ENCODE measurements at regions not wholly inside any gene's neighbourhood (a gene's known extent, or its start where the extent isn't known, plus 50 kb on each side); places are given as distances from the start of the nearest gene placed in this dataset.

DNA sequence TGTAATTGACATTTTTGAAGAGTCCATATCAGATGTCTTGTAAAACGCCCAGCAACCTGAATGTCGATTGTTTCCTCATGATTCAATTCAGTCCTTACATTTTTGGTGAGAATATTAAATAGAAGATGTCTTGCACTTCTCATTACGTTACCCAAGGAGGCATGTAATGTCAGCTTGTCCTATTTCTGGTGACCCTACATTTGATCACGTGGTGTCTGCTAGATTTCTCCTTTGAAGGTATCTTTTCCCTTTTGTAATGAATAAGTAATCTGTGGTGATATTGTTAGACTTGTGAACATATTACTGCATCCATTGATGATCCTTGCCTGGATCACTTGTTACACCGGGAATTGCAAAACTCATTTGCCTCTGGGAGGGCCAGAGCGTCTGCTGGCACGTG lies 87.6 kb upstream of the DISP3 start:
- Histone ChIP-seq H3K9ac (ENCODE audit: low read length) (no peak overlapping the region), H2AFZ (ENCODE audit: low read depth, low read length) (no peak overlapping the region), H3K36me3 (ENCODE audit: control insufficient read depth in 1 of 2, insufficient read depth in 2 of 2, low read depth in 1 of 2, low read length in 2 of 2) (no peaks in the 10 kb centered on the region), H2BK5ac (ENCODE audit: low read depth, low read length, poor library complexity, severe bottlenecking) (no peak overlapping the region), H3K23ac (ENCODE audit: low read length in 2 of 2) (no peak overlapping the region), H3K14ac (ENCODE audit: low read length in 2 of 2) (no peak overlapping the region), H3K27me3 (ENCODE audit: control insufficient read depth in 1 of 2, insufficient read depth in 1 of 2, low read length in 2 of 2) (peaks cover 6 to 62% of the 10 kb centered on the region in 2 experiments), H3K4me3 (ENCODE audit: insufficient read depth in 1 of 2, low read depth in 1 of 2, low read length in 2 of 2) (no peak overlapping the region), H3K4me1 (ENCODE audit: control insufficient read depth, insufficient read depth, low read depth, low read length) (no peaks in the 10 kb centered on the region), H3K9me3 (ENCODE audit: control insufficient read depth, low read length) (no peaks in the 10 kb centered on the region), H3K18ac (ENCODE audit: low read depth in 1 of 2, low read length in 2 of 2) (no peak overlapping the region), H2BK12ac (ENCODE audit: low read length in 2 of 2) (no peak overlapping the region), H3K79me1 (replicated peaks; ENCODE audit: low read length, poor library complexity, severe bottlenecking) (no peaks in the 10 kb centered on the region), H3K4ac (ENCODE audit: low read depth in 1 of 2, low read length in 2 of 2) (no peak overlapping the region), H4K8ac (ENCODE audit: low read length) (no peak overlapping the region), H3K27ac (ENCODE audit: low read length, poor library complexity, severe bottlenecking) (no peak overlapping the region), H3K4me2 (ENCODE audit: low read length, poor library complexity, severe bottlenecking) (no peak overlapping the region), H4K91ac (ENCODE audit: low read length) (no peak overlapping the region), H2BK120ac (ENCODE audit: low read depth, low read length) (no peak overlapping the region), H2BK15ac (ENCODE audit: low read depth, poor library complexity, severe bottlenecking) (no peak overlapping the region), H2AK5ac (ENCODE audit: low read length, severe bottlenecking) (no peak overlapping the region)
- DNase-seq, result no peak
- WGBS, result 81% methylated on average over 7 of the region's 7 CpGs

DNA sequence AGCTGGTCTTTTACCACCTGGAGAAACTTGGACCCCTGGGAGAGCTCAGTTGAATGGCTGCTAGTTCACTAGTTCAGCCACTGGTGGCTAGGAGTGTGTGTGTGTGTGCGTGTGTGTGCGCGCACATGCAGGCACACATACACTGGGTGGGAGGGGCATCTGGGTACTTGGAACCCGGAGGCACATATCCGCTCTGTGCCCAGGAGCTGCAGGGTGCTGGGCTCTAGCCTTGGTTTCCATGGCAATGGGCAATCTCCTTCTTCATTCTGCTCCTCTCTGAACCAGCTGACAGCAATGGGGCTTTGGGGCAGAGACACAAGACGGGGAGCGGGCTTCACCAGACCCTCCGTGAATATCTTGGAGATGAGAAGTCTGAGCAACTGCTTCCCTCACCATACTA lies 87.1 kb upstream of the DISP3 start:
- 88% methylated on average over 8 of the region's 8 CpGs for WGBS
- no peaks in the 10 kb centered on the region for H3K79me1 ChIP-seq (replicated peaks; ENCODE audit: low read length, poor library complexity, severe bottlenecking)
- no peak for DNase-seq

DNA sequence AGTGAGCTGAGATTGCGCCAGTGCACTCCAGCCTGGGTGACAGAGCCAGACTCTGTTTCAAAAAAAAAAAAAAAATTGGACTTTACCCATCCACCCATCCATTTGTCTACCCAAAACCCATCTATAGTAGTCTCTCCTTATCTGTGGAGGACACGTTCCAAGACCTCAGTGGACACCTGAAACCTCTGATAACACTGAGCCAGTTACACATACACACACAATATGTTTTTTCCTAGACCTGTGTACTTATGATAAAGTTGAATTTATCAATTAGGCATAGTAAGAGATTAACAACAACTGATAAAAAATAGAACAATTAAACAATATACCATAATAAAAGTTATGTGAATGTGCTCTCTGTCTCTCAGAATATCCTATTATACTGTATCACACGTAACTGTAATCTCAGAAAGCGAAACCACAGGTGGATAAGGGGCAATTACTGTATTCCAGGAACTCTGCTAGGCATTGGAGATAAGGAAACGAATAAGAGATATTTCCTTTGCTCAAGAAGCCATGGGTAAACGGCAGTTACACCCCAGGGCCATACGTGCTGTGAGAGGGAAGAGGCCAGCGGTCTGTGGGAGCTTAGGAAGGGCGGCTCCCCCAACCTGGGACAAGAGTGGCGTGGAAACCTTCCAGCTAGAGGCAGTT lies 84.2 kb upstream of the DISP3 start:
- Histone ChIP-seq H3K27ac (ENCODE audit: low read length, poor library complexity, severe bottlenecking) (no peak overlapping the region), H2BK120ac (ENCODE audit: low read depth, low read length) (no peak overlapping the region), H4K8ac (ENCODE audit: low read length) (no peak overlapping the region), H4K91ac (ENCODE audit: low read length) (no peak overlapping the region), H3K36me3 (ENCODE audit: control insufficient read depth in 1 of 2, insufficient read depth in 2 of 2, low read depth in 1 of 2, low read length in 2 of 2) (no peaks in the 10 kb centered on the region), H3K27me3 (ENCODE audit: control insufficient read depth in 1 of 2, insufficient read depth in 1 of 2, low read length in 2 of 2) (peaks cover 7 to 62% of the 10 kb centered on the region in 2 experiments), H3K9me3 (ENCODE audit: control insufficient read depth, low read length) (no peaks in the 10 kb centered on the region), H3K4me1 (ENCODE audit: control insufficient read depth, insufficient read depth, low read depth, low read length) (no peaks in the 10 kb centered on the region), H3K4me2 (ENCODE audit: low read length, poor library complexity, severe bottlenecking) (no peak overlapping the region), H2BK12ac (ENCODE audit: low read length in 2 of 2) (no peak overlapping the region), H2BK5ac (ENCODE audit: low read depth, low read length, poor library complexity, severe bottlenecking) (no peak overlapping the region), H2AK5ac (ENCODE audit: low read length, severe bottlenecking) (no peak overlapping the region), H3K9ac (ENCODE audit: low read length) (no peak overlapping the region), H3K4ac (ENCODE audit: low read depth in 1 of 2, low read length in 2 of 2) (no peak overlapping the region), H3K18ac (ENCODE audit: low read depth in 1 of 2, low read length in 2 of 2) (no peak overlapping the region), H3K23ac (ENCODE audit: low read length in 2 of 2) (no peak overlapping the region), H3K79me1 (replicated peaks; ENCODE audit: low read length, poor library complexity, severe bottlenecking) (no peaks in the 10 kb centered on the region), H2AFZ (ENCODE audit: low read depth, low read length) (no peak overlapping the region), H3K14ac (ENCODE audit: low read length in 2 of 2) (no peak overlapping the region), H2BK15ac (ENCODE audit: low read depth, poor library complexity, severe bottlenecking) (no peak overlapping the region), H3K4me3 (ENCODE audit: insufficient read depth in 1 of 2, low read depth in 1 of 2, low read length in 2 of 2) (no peak overlapping the region)
- no peak for DNase-seq
- WGBS, result 68% methylated on average over 10 of the region's 10 CpGs

More for the DNA sequence above, 87.1 kb upstream of the DISP3 start:
- Histone ChIP-seq H3K4me2 (ENCODE audit: low read length, poor library complexity, severe bottlenecking) (no peak overlapping the region), H2BK12ac (ENCODE audit: low read length in 2 of 2) (no peak overlapping the region), H3K27ac (ENCODE audit: low read length, poor library complexity, severe bottlenecking) (no peak overlapping the region), H3K18ac (ENCODE audit: low read depth in 1 of 2, low read length in 2 of 2) (no peak overlapping the region), H2AFZ (ENCODE audit: low read depth, low read length) (no peak overlapping the region), H3K4ac (ENCODE audit: low read depth in 1 of 2, low read length in 2 of 2) (no peak overlapping the region), H3K9ac (ENCODE audit: low read length) (no peak overlapping the region), H2BK5ac (ENCODE audit: low read depth, low read length, poor library complexity, severe bottlenecking) (no peak overlapping the region), H3K9me3 (ENCODE audit: control insufficient read depth, low read length) (no peaks in the 10 kb centered on the region), H2BK15ac (ENCODE audit: low read depth, poor library complexity, severe bottlenecking) (no peak overlapping the region), H3K27me3 (ENCODE audit: control insufficient read depth in 1 of 2, insufficient read depth in 1 of 2, low read length in 2 of 2) (peaks cover 3 to 59% of the 10 kb centered on the region in 2 experiments), H2BK120ac (ENCODE audit: low read depth, low read length) (no peak overlapping the region), H4K8ac (ENCODE audit: low read length) (no peak overlapping the region), H3K4me3 (ENCODE audit: insufficient read depth in 1 of 2, low read depth in 1 of 2, low read length in 2 of 2) (no peak overlapping the region), H3K4me1 (ENCODE audit: control insufficient read depth, insufficient read depth, low read depth, low read length) (no peaks in the 10 kb centered on the region), H4K91ac (ENCODE audit: low read length) (no peak overlapping the region), H3K14ac (ENCODE audit: low read length in 2 of 2) (no peak overlapping the region), H2AK5ac (ENCODE audit: low read length, severe bottlenecking) (no peak overlapping the region), H3K23ac (ENCODE audit: low read length in 2 of 2) (no peak overlapping the region), H3K36me3 (ENCODE audit: control insufficient read depth in 1 of 2, insufficient read depth in 2 of 2, low read depth in 1 of 2, low read length in 2 of 2) (no peaks in the 10 kb centered on the region)

DNA sequence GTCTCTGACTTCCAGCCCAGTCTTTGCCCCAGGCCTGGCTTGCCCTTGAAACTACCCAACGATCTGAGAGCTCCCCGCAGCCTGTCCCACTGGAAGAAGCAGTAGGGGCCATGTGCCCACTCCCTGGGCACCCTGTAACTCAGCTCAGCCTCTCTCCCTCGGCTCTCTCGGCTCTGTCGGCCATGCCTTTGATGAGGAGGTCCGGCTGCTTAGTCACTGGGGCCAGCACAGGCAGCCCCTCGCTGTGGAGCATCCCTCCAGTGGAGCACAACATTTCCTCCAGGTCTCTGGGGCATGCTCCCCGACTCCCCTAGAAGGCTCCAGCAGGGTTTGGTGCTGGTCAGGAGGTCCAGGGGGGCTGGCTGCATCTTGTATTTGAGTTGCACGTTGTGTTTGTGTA lies 83.3 kb upstream of the DISP3 start:
- H3K9me3 ChIP-seq (ENCODE audit: control insufficient read depth, low read length), result no peaks in the 10 kb centered on the region
- no peak overlapping the region for H4K91ac ChIP-seq (ENCODE audit: low read length)
- WGBS, result 82% methylated on average over 9 of the region's 9 CpGs
- no peak overlapping the region for H3K27ac ChIP-seq (ENCODE audit: low read length, poor library complexity, severe bottlenecking)
- no peaks in the 10 kb centered on the region for H3K36me3 ChIP-seq (ENCODE audit: control insufficient read depth in 1 of 2, insufficient read depth in 2 of 2, low read depth in 1 of 2, low read length in 2 of 2)
- H2AK5ac ChIP-seq (ENCODE audit: low read length, severe bottlenecking), result no peak overlapping the region
- H2BK5ac ChIP-seq (ENCODE audit: low read depth, low read length, poor library complexity, severe bottlenecking), result no peak overlapping the region
- no peak for DNase-seq
- no peaks in the 10 kb centered on the region for H3K4me1 ChIP-seq (ENCODE audit: control insufficient read depth, insufficient read depth, low read depth, low read length)
- H3K79me1 ChIP-seq (replicated peaks; ENCODE audit: low read length, poor library complexity, severe bottlenecking), result no peaks in the 10 kb centered on the region
- H3K27me3 ChIP-seq (ENCODE audit: control insufficient read depth in 1 of 2, insufficient read depth in 1 of 2, low read length in 2 of 2), result peaks cover 7 to 64% of the 10 kb centered on the region in 2 experiments
- no peak overlapping the region for H2BK12ac ChIP-seq (ENCODE audit: low read length in 2 of 2)
- no peak overlapping the region for H3K4me3 ChIP-seq (ENCODE audit: insufficient read depth in 1 of 2, low read depth in 1 of 2, low read length in 2 of 2)
- no peak overlapping the region for H2AFZ ChIP-seq (ENCODE audit: low read depth, low read length)
- no peak overlapping the region for H3K18ac ChIP-seq (ENCODE audit: low read depth in 1 of 2, low read length in 2 of 2)
- H4K8ac ChIP-seq (ENCODE audit: low read length), result no peak overlapping the region
- no peak overlapping the region for H2BK15ac ChIP-seq (ENCODE audit: low read depth, poor library complexity, severe bottlenecking)
- no peak overlapping the region for H3K9ac ChIP-seq (ENCODE audit: low read length)
- no peak overlapping the region for H3K23ac ChIP-seq (ENCODE audit: low read length in 2 of 2)
- no peak overlapping the region for H3K14ac ChIP-seq (ENCODE audit: low read length in 2 of 2)
- no peak overlapping the region for H3K4ac ChIP-seq (ENCODE audit: low read depth in 1 of 2, low read length in 2 of 2)
- H3K4me2 ChIP-seq (ENCODE audit: low read length, poor library complexity, severe bottlenecking), result no peak overlapping the region
- no peak overlapping the region for H2BK120ac ChIP-seq (ENCODE audit: low read depth, low read length)
